ENCODE measurements at regions not wholly inside any gene's neighbourhood (a gene's known extent, or its start where the extent isn't known, plus 50 kb on each side); places are given as distances from the start of the nearest gene placed in this dataset.

GRCh38 chr15:97457203-97457847 lies 503.2 kb upstream of the ARRDC4 start:
- no peak for TF ChIP-seq ATF3 (CRISPR knock-in tag; conservative IDR thresholded peaks at IDR 0.05)
- TF ChIP-seq CTCF (IDR thresholded peaks at IDR 0.05): no peak
- TF ChIP-seq ESRRA (CRISPR knock-in tag; IDR thresholded peaks at IDR 0.05; ENCODE audit: borderline replicate concordance): no peak
- no peak for TF ChIP-seq USF2 (CRISPR knock-in tag; IDR thresholded peaks at IDR 0.05)
- TF ChIP-seq HMGXB4 (CRISPR knock-in tag; IDR thresholded peaks at IDR 0.05): no peak
- no peak for TF ChIP-seq RELA (CRISPR knock-in tag; IDR thresholded peaks at IDR 0.05; ENCODE audit: borderline replicate concordance)

All from WTC11 (cell line).